ENCODE measurements at regions not wholly inside any gene's neighbourhood (a gene's known extent, or its start where the extent isn't known, plus 50 kb on each side); places are given as distances from the start of the nearest gene placed in this dataset.
A peak's percentile ranks its signal among the peaks of the same experiment; 100 is the strongest.

GRCh38 chr12:114253976-114254778 is 151.8 kb downstream of the TBX5 start:
- no peak for DNase-seq

DNA sequence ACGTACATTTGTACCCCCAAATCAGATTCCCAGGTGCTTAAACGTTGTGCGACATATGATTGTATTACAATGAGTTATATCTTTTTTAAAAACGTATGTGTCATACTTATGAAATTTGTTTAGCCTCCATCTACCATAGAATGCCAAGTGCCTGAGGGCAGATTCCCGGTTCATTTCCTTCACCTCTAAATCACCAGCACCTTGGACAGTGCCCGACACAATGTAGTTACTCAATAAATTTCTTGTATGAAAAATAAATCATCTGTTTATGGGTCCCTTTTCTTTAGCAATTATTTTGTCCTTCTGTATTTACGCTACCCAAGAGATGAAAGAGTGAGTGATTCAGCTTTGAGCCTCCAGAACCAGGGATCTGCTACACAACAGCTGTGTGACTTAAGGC is 157.4 kb downstream of the TBX5 start:
- DNase-seq, result no peak

DNA sequence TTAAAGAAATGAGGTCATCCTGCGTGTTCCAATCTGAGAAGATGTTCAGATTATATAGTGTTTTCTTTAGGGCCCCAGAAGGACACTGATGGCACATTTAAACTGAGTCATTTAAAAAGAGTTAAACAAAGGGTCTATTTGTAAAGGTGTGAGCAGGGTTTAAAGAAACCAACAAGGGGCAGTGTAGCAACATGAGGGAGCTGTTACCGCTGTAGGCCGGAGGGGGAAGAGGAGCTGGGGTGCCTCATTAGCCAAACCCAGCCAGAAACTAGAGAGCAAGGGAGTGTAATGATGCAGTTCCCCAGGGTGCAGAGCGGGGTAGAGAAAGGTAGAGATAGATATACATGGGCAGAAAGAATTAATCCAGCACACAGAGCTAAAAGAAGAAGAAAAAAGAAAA is 160.4 kb downstream of the TBX5 start:
- no peak for DNase-seq

DNA sequence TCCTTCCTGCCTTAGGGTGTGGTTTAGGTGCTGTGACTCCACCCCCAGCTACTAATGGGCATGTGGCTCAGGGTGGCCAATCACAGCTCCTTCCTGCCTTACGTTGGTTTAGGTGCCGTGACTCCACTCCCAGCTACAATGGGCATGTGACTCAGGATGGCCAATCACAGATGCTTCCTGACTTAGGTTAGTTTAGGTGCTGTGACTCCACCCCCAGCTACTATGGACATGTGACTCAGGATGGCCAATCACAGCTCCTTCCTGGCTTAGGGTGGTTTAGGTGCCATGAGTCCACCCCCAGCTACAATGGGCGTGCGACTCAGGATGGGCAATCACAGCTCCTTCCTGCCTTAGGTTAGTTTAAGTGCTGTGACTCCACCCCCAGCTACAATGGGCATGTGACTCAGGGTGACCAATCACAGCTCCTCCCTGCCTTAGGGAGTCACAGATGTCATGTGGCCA is 163.9 kb downstream of the TBX5 start:
- no peak for DNase-seq

DNA sequence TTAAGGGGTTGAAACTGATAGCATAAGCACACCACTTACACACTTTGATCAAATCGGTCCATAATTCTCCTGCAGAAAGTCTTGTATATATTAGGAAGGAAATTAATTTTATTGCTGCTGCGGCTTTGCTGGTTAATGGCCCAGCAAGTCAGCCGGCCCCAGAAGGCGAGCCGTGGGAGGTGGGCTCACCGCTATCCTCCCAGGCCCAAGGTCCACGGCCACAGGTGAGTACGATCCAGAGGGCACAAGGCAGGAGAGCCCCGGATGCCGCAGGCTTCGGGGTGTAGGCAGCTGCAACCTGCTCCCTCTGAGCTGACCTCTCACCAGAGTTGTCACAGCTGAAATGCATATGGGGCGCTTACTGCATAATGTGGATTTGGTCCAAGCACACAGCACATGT is 165.7 kb downstream of the TBX5 start:
- no peak for DNase-seq

DNA sequence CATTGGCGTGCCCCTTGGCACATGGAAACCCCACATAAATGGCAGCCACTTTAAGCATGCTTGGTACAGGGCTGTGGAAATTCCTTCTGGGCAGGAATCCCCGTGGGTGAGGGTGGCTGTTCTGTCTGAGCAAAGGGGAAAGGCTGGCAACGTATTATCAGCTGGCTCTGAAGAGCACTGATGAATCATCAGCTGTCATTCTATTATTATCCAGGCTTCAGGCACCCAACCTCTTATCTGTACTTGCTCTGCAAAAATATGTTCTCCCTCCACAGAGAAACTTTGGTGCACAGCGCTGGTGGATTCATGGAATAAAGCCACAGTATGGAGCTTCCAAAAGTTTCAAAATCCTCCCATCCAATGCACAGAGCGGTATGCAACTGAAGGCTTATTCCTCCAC is 167.1 kb downstream of the TBX5 start:
- no peak for DNase-seq

DNA sequence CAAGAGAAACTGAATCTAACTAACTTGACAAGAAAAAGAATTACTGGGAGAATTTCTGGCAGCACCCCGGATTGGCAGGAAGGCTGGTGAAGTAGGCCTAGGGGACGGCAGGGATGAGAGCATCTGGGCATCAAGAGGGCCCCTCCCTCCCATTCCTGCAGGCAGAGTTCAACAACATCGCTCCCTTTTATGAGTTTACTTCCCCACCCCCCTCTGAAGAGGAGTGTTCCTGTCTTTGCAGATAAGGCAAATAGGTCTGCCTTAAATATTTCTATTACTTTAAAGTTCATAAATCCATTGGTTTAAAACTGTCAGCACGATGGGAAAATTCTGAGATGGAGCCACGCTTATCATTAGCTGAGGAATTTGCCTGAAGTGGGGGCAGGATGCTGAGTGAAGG is 168.7 kb downstream of the TBX5 start:
- DNase-seq, result no peak

DNA sequence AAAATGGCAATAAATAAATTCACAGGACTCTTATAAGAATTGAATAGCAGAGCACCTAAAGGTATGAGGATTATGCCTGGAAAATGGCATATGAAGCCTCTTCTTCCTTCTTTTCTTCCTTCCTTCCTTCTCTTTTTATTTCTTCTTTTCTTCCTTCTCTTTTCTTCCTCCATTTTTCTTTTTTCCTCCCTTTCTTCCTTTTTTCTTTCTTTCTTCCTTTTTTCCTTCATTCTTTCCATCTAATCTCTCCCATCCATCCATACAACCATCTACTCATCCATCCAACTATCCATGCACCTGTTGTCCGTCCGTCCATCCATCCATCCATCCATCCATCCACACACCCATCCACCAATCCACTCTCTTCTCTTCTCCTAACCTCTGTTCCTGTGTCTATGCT is 173.8 kb downstream of the TBX5 start:
- no peak for DNase-seq

DNA sequence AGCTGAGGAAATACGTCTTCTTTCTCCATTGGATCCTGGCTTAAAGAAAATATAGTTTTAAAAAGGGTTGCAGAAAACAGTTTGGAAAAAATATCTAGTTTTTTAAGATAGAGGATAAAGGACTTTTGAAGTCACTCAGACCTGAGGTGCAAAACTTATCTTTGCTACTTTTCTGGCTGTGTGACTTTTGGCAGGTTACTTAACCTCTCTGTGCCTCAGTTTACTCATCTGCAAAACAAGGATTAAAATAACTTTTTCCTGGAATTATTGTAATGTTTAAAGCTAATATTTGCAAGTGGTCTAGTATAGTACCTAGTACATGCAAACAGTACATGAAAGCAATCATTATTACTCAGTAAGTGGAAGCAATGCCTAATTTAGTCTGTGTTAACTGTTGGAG is 176.8 kb downstream of the TBX5 start:
- DNase-seq, result no peak

DNA sequence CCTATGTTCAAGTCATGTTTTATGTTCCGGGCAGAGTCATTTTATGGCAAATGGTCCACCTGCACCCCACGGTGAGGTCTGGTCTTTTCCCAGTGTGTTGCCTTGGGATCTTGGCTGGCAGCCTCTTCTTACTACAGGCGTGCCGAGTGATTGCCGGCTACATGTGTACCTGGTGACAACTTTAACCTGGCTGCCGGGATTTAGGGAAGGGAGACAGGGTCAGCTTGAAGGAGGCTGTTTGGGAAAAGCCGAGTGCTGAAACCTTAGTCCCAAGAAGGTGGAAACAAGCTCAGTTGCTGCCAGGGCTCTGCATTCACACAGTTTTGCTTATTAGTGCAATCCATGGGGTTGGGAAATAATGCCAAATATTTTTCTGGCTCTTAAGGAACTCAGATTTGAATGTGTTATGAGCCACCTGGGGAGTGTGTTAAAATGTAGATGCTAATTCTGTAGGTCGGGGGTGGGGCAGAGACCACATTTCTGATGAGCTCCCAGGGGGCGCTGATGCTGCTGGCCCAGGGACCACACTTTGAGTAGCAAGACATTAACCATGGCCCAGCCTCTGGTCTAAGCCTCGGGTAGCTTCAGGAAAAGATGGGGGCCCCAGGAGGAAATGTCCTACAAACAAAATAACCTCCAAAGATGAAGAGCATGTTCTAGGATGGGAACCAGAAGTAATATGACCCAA is 179.6 kb downstream of the TBX5 start:
- no peak for DNase-seq

GRCh38 chr12:114221957-114222630 is 183.8 kb downstream of the TBX5 start:
- no peak for DNase-seq

- DNase-seq, result no peak
These were observed 184.7 kb downstream of the TBX5 start for GRCh38 chr12:114221136-114221833.

DNA sequence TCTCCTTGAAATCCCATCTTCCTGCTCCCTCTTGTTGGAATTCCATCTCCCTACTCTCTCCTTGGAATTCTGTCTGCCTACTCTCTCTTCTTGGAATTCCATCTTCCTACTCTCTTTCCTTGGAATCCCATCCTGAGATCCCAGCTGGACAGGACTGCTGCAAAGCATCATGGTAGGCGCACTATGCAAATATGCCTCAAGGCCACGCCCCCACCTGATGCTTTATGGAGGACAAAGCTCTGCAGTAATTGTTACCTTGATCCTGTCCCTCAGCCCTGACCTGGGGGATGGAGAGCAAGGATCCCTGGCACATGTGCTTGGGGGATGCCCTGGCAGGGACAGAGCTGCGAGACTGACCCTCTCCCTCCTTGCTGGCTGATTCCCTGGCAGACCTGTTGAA is 185.6 kb downstream of the TBX5 start:
- no peak for DNase-seq

- no peak for DNase-seq
These were observed 187.8 kb downstream of the TBX5 start for GRCh38 chr12:114218136-114218535.

DNA sequence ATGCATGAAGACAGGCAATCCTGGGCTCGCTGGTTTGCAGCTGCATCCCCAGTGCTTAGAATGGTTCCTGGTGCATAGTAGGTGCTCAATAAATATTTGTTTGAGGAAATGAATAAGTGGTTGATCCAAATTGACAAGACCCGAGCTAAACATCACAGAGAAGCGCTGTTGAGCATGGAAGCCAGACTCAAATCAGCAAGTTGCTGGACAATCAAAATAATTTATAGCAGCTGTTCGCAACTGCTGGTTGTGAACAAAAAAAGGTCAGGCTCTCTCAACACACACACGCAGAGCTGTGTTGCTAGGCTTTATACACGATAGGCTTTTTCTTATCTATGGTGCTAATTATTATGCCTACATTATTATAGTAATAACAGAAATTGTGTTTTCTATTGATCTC is 190.2 kb downstream of the TBX5 start:
- DNase-seq, result no peak

DNA sequence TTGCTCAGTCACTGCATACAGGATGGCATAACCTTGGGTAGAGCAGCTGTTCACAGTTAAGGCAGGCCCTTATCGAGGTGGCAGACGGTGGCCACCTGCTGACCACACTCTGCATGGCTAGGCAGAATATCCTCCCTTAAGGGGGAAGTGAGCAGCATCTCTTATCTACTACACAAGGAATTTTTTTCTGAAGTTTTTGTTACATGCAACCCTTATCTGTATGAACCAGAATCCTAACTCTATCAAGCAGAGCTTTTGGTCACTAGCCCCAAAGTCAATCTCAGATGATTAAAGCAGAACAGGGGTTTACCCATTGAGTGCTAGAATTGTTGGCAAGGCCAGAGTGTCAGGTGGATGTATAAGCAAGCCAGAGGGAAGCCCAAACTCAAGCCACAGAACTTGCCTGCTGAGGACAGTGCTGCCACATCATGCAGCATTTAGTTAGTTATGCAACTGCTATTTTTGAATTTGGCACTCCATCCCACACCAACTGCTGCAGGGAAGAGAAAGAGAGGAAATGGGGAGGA is 192.8 kb downstream of the TBX5 start:
- DNase-seq, result peak; percentile 28

GRCh38 chr12:114209861-114210260 is 196.1 kb downstream of the TBX5 start:
- peak; percentile 16 for DNase-seq

- no peak for DNase-seq
These were observed 199.4 kb downstream of the TBX5 start for GRCh38 chr12:114206525-114206924.

- DNase-seq, result no peak
These were observed 204.2 kb downstream of the TBX5 start for GRCh38 chr12:114201794-114202193.

GRCh38 chr12:114194956-114195355 is 211.0 kb downstream of the TBX5 start:
- DNase-seq, result no peak

DNA sequence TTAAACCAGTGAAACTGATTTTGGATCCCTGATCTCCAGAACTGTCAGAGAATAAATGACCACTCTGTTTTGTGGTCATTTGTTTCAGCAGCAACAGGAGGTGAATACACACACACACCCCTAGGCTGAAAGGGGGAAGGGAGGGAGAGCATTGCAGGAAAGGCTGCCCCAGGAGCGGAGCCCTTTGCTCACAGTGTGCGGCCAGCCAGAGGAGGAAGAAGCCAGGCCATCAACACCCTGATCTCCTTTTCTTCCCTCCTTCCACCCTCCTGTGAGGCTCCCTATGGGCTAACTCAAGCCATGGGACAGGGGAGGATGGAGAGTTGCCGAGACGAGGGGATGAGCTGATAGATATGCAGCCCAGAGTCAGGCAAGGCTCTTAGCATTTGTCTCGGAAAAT is 211.9 kb downstream of the TBX5 start:
- DNase-seq, result no peak

DNA sequence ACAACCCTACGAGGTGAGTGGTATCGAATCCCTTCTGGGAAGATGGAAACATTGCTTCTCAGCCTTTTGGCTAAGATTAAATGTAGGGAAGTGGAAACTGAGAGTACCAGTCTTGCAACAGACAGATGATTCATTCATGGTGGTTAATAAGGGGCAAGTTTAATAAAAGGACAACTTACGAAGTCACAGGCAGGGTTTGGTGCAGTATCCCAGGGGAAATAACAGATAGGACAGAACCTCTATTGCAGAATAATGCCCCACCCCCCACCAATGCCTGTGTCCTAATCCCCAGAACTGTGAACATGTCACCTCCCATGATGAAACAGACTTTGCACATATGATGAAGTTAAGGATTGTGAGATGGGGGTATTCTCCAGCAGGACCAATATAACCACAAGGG is 212.5 kb downstream of the TBX5 start:
- no peak for DNase-seq

GRCh38 chr12:114192549-114192948 is 213.4 kb downstream of the TBX5 start:
- no peak for DNase-seq
